GM19238 (cell line): ENCODE measurements at regions not wholly inside any gene's neighbourhood (a gene's known extent, or its start where the extent isn't known, plus 50 kb on each side); places are given as distances from the start of the nearest gene placed in this dataset.
"Not testable (repeated sequence)": the region's sequence is repeated elsewhere in the genome, so short reads cannot be mapped to it uniquely, and the experiment has no call there.

Experiments used
- DNase-seq: peaks from one replicate; pipeline ENCODE4 v3.0.0; 2011; ENCODE audit warnings: low spot score; ENCODE audit not compliant: insufficient read length

- DNase-seq = not testable (repeated sequence)
These were observed 173.9 kb downstream of the ZNF621 start for GRCh38 chr3:40698611-40699010.

GRCh38 chr3:40701016-40701588 is 176.3 kb downstream of the ZNF621 start:
- no peak for DNase-seq

- no peak for DNase-seq
These were observed 179.5 kb downstream of the ZNF621 start for GRCh38 chr3:40704224-40704623.

GRCh38 chr3:40705663-40706062 is 180.9 kb downstream of the ZNF621 start:
- DNase-seq = no peak

GRCh38 chr3:40713306-40713705 is 188.5 kb downstream of the ZNF621 start:
- no peak for DNase-seq

- DNase-seq = no peak
These were observed 189.0 kb downstream of the ZNF621 start for GRCh38 chr3:40713795-40714194.

GRCh38 chr3:40714771-40715345 is 190.1 kb downstream of the ZNF621 start:
- DNase-seq = no peak

GRCh38 chr3:40715551-40715950 is 190.8 kb downstream of the ZNF621 start:
- DNase-seq = no peak

GRCh38 chr3:40717471-40717870 is 192.7 kb downstream of the ZNF621 start:
- DNase-seq = no peak

- DNase-seq = no peak
These were observed 193.4 kb downstream of the ZNF621 start for GRCh38 chr3:40718209-40718608.

GRCh38 chr3:40718681-40719080 is 193.9 kb downstream of the ZNF621 start:
- peak; percentile 38 for DNase-seq

GRCh38 chr3:40719660-40720287 is 195.0 kb downstream of the ZNF621 start:
- no peak for DNase-seq

- DNase-seq = no peak
These were observed 195.6 kb downstream of the ZNF621 start for GRCh38 chr3:40720341-40720740.

- DNase-seq = no peak
These were observed 196.1 kb downstream of the ZNF621 start for GRCh38 chr3:40720863-40721262.

GRCh38 chr3:40723083-40723660 is 198.4 kb downstream of the ZNF621 start:
- DNase-seq = no peak

- no peak for DNase-seq
These were observed 200.3 kb downstream of the ZNF621 start for GRCh38 chr3:40725031-40725430.

GRCh38 chr3:40731445-40731844 is 206.7 kb downstream of the ZNF621 start:
- no peak for DNase-seq

GRCh38 chr3:40736943-40737342 is 212.2 kb downstream of the ZNF621 start:
- no peak for DNase-seq

- DNase-seq = no peak
These were observed 212.6 kb downstream of the ZNF621 start for GRCh38 chr3:40737343-40737742.

GRCh38 chr3:40739971-40740370 is 215.2 kb downstream of the ZNF621 start:
- no peak for DNase-seq

GRCh38 chr3:40741729-40742128 is 217.0 kb downstream of the ZNF621 start:
- DNase-seq = no peak

GRCh38 chr3:40745381-40746106 is 220.8 kb downstream of the ZNF621 start:
- no peak for DNase-seq
